Endothelial cell of hepatic sinusoid (primary cell): ENCODE measurements at regions not wholly inside any gene's neighbourhood (a gene's known extent, or its start where the extent isn't known, plus 50 kb on each side); places are given as distances from the start of the nearest gene placed in this dataset.

ENCODE experiments used
- in situ Hi-C: cut with HindIII; loops from 2 replicates; pipeline ENCODE4 v1.10.0; 2017; ENCODE audit warnings: low sequenced_read_pairs

DNA sequence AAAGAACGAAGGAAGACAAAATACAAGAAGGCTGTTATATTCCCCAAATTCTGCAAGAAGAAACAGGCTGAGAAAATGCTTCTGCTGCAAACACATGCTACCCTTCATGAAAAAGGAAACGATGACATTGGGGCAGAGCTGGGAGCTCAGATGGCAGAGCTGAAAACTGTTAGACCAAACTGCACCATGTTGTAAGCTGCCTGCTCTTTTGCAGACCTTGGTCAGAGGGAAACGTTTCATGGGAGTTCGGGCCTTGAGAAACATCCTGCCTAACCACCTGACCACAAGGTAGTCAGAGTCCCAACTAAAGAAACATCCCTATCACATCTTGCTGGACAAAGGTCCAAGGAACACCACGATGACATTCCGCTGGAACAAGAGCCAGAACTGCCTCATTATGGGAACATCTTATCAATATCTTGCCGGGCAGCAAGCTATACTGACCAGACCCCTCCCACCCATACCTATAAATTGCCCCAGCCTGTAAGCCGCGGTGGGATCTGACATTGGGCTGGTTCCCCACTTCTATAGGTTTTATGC, 110.7 kb upstream of the CTSC start:
- in situ Hi-C loops: no loop called here

DNA sequence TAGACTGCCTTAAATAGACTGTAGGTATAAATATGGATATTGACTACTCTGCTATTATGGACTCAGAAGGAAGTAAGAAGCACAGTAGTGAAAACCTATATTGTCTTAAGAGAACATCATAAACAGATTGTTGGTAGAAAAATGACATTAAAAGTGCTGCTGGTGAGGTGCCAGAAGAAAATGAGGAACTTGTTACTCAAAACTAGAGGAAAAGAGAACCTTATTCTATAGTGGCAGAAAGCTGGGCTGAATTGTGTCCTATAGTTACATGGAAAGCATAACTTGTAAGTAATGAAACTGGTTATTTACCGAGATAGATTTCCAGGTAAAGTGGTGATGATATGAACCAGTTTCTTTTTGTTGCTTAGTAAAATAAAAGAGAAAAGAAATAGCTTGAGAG, 109.7 kb upstream of the CTSC start:
- in situ Hi-C loops: no loop called here

DNA sequence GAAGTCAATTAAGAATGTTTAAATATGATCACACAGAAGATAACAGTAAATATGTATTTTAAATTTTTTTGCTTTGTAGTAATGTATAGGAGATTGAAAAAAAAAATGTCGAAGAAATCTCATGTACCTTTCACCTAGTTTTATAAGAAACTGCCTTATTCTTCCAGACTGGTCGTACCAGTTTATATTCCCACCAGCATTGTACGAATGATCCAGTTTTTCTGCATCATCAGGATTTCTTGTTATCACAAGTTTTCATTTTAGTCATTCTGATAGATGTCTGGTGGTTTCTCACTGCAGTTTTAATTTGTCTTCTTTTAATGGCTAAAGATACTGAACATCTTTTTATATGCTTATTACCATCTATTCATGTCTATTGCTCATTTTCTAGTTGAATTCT, 101.8 kb upstream of the CTSC start:
- in situ Hi-C loops: no loop called here

DNA sequence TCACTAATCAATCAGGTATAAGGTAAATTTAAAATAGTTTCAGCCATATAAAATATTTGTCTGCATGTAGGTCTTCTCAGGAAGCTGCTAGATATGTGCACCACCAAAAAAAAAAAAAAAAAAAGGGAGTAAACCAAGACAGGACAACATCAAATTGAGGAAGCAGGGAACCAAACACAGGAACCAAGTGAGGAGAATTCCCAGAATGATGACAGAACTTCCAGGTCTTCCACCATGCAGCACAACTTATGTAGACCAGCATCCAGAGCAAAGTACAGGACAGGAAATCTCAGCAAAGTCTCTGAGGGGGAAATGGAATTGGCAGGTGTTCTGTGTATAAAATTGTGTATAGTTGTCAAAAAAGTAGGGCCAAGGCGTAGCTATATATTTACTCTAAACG, 101.2 kb upstream of the CTSC start:
- in situ Hi-C loops: no loop called here

DNA sequence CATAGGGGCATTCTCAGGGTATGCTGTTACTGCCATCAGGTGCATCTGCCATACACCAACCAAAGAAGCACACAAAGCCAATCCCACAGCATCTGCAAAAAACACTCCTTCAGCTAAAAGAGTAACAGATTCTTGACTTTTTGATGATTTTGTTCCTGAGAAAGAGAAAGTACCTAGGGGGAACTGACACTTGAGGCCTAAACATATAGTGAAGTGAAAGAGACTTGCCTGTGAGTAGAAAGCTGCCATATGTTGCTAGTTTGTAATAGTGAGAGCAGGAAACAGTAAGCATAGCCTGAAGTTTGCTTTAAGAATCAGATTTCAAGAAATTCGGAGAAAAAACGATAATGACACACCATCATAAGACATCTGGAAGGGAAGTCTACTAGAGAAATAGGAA, 97.9 kb upstream of the CTSC start:
- in situ Hi-C loops: no loop called here

DNA sequence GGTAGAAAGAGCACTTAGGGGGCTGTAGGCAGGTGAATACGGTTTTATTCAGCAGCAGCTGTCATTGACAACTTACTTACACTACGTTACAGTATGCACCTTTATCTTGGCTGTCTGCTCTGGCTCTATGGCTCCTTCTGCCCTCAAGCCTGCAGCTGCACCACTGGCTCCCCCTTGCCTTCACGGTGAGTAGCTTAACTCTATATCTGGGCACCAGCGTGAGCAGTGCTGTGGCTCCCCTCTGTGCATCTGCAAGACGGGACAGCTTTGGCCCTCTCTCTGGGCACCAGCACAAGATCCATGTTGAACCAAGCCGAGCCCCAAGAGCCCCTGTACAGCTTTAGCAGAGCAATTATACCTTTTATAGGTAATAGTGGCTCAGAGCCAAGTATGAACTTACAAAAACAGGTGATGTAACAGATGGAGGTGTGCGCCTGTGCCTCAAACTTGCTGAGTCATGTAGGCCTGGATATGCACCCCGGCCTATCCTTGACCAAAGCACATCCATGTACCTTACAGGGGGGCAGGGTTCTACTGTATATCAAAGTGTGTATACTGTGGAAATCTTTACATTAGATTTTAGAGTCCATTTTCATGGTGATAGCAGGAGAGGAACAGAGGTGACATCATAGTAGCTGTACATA, 96.9 kb upstream of the CTSC start:
- in situ Hi-C loops: no loop called here

DNA sequence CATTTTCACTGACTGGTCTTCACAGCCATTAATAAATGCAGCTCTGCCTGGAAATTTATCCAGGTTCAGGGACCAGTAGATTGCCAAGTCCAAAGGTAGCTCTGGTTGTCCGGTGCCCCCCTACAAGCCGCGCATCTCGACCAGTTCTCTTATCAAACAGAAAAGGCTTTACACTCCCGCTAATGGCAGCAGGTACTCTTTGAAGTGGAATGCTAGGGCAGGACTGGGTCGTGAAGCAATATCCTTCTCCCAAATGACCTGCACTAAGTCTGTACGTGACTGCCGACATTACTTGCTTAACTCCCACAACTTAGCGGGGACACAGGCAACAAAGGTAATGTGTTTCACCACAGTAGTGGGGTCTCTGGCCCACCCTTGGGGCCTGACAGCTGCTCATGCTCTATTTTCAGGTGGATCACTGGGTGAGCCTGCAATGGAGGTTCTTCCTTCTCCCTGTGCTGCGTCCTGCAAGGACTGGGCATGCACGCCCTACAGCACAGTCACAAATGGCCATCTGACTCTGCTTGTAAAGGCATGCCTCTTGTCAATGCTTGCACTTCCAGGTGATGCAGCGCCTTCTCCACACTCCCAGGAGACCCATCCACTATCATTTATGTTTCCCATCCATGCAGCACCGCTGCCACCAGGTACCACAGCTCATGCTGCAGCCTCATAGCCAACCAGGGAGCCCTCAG, 96.1 kb upstream of the CTSC start:
- in situ Hi-C loops: no loop called here

DNA sequence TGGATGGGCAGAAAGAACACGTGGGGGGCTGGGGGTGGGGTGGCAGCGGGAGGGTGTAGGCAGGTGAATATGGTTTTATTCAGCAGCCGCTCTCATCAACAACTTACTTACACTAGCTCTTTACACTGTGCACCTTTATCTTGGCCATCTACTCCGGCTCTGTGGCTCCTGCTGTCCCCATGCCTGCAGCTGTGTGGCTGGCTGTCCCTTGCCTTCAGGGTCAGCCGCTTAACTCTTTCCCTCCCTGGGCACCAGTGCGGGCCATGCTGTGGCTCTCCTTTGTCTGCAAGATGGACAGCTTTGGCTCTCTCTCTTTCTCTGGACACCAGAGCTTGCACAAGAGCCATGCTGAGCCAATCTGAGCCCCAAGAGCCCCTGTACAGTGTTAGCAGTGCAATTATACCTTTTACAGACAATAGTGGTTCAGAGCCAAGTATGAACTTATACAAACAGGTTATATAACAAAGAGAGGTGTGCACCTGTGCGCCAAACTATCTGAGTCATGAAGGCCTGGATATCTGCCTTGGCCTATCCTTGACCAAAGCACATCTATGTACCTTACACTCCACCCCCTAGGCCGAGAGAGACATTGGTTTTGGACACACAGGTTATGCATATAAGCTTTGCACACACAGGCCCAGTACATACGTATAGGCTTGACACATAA, 94.3 kb upstream of the CTSC start:
- in situ Hi-C loops: no loop called here

DNA sequence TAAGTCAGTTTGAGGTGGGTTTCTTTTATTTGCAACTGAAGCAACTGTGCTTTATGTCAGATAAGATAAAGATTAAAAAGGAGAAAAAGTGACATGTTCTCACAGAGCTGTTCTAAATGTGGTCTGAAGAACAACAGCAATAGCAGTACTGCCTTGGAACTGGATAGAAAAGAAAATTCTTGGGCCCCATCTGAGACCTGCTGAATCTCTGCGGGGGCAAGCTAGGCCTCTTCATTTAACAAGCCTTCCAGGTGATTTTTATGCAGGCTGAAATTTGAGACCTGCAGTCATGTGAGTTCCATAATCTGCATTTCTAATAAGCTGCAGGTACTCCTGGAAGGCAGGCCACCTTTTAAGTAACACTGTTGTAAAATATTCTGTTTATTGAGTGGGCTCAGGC, 91.4 kb upstream of the CTSC start:
- in situ Hi-C loops: no loop called here

DNA sequence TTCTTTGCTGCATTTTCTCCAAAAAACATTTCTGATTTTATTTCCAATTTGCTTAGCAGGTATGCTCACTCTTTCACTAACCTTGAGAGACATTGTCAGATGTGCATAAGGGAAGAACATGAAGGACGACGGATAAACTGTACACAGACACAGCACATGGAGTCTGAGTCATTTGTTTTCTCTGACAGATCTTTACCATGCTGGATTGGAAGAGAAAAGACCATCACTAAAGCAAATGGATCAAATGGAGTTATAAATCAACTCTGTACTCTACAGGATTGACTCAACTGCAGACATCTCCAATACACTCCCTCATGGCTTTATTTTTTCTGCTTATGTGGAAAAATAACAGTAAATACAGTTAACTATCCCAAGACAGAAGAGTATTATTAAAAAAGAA, 90.2 kb upstream of the CTSC start:
- in situ Hi-C loops: no loop called here

DNA sequence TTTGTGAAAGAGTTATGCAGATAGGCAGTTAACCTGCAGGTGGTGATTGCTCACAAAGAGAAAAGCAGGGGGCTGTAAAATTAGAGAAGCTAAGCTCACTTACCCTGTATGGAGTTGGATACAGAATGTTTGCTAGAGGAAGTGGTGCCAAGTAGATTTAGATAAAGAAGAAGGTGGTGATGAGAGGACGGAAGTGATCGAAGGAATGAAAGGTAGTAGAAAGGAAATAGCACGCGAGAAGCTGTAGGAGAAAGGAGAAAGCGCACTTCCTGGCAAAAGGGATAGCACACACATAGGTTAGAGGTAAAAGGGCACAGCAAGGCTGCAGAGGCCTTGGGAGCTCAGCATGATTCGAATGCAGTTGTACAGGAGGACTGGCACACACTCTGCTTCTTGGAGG, 87.3 kb upstream of the CTSC start:
- in situ Hi-C loops: no loop called here

DNA sequence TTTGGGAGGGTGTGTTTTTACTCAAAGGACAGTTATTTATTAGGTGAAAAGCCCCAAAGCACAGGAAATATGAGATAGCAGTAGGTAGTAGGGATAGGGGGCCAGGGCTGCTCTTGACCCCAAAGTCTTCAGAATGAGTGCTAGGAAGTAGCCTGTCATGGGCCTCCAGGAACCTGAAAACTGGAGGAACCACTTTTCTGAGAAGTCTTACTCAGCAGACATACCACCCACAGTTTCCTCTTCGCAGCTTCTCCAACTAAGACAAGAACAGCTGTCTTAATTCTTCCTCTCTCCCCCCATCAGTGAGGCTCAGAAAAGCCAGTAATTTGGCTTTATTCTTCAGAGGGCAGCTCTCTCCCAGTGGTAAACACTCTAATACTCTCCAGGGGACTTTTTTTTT, 84.0 kb upstream of the CTSC start:
- in situ Hi-C loops: no loop called here

DNA sequence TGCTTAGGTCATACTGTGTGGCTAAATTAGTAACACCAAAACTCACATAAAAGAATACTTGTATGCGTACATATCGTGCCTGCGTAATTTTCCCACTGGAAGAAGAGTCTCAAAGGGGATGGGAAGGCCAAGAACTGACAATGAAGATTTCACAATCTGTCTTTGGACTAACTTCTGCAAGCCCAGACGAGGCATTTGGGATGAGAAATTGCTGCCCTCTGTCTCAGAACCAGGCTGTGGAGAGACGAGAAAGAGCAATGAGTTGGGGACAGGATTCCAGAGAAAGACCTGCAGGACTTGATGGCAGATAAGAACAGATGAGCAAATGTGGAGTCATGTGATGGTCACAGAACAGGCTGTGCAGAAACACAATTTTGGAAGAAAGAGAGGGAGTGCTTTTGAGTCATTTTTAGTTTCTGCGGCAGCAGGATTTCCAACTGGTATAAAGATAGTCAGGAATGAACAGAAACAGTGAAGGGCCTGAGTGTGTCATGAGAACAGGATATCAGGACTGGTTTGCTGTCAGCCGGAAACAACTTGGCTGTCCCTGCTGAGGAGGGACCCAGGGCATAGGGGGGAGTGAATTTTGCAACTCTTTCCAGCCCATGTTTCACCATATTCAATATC, 82.7 kb upstream of the CTSC start:
- in situ Hi-C loops: no loop called here

DNA sequence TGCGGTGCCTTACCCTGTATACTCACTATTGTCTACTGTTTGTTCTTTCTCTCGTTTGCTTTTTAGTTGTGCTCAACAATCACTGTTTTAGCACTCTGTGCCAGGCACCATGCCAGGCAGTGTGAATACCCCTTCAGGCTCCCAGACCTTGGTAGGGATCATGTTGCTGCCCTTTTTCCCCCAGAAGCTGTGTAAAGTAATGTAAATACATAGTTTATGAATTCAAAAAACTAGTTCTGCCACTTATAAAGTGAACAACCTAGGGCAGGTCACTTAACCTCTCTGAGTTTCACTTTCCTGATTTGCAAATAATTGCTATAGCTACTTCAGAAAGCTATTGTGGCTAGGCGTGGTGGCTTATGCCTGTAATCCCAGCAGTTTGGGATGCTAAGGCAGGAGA, 81.0 kb upstream of the CTSC start:
- in situ Hi-C loops: loop anchor here (10.0 kb wide), 1 partner anchor 94 kb away; no protein-coding TSS in a partner anchor

DNA sequence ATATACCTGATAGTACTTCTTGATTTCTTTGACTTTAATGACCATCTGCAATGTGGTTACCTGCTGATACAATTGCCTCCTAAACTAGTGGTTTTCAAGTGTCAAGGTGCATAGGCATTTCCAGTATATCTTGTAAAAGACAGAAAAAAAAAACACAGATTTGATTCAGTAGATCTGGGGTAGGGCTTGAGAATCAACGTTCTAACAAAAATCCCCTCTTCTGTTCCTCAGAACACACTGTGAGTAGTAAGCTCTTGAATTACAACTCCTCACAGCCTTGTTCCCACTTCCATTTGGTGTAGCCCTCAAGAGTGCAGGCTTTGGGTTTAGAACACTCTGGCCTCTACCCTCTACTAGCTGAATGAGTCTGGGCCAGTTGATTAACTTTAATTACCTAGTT, 78.0 kb upstream of the CTSC start:
- in situ Hi-C loops: loop anchor here (10.0 kb wide), 1 partner anchor 91 kb away; no protein-coding TSS in a partner anchor

DNA sequence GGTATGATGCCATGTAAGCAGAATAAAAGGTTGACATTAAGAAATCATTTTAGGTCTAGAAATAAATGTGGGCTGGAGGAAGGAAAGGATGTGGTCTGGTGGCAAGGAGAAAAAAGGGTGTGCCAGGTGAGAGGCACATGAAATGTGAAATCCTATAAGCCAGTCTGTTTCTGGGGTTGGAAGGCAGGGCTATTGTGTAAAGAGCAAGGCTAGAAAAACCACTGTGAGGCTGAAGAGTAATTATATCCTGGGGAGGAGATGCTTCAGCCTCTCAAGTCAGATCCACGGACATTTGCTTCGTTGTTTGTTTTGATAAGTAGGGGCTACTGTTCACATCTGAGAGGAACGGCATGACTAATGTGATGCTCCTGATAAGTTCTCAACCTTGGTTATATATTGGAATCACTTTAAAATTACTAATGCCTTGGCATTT, 77.5 kb upstream of the CTSC start:
- in situ Hi-C loops: loop anchor here (10.0 kb wide), 1 partner anchor 90 kb away; no protein-coding TSS in a partner anchor

DNA sequence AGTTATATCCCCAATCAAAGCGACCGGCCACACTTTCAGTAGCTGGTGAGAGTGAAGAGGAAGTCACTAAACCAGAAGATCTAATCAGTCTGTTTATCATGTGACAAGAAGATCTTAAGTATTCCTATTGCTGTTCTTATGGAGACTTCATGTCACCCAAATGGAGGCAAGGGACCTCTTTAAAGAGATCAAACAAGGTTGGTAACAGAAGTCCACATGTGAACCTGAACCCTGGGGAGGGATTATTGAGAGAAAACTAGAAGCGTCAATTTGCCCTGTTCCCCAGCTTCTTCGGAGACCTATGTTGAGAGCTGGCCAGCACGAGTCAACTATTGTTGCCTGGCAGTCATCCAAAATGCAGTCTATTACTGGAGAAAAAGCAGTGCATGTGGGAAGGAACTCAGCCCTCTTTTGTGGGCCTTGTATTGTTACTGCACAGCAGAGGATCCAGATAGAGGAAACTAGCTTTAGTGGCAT, 76.9 kb upstream of the CTSC start:
- in situ Hi-C loops: loop anchor here (10.0 kb wide), 1 partner anchor 90 kb away; no protein-coding TSS in a partner anchor

DNA sequence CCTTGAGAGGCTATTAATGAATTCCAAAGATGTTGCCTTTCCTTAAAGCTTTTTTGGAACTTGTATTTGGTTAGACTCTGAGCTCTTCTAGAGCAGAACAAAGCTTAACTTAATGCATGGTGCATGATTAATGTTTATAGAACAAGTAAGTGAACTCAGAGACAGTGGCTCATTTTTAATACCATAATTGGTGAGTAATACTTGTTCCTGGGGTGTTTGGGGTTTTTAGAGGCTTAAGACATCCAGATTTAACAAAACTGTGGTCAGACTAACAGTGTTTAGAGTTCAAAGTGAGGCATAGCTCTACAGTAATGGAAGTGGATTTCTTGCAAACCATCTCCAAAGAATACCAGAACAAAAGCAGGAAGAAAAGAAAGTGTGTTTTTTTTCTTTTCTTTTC, 73.7 kb upstream of the CTSC start:
- in situ Hi-C loops: loop anchor here (10.0 kb wide), 1 partner anchor 86 kb away; no protein-coding TSS in a partner anchor

DNA sequence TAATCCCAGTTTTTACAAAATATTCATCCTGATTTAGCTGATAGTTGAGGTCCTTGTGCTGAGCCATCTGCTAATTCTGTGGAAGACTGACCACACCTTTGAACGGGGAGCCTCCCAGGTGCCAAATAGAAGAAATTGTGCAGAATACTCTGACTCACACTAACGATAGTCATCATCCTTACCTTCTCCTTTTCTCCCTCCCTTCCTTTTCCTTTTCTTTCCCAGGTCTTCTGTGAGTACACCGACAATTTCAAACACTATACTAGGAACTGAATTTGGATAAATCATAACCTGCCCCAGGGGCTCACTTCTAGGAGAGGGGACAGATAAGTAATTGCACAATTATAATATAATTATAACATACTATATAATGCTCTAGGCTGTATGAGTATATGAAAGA, 73.1 kb upstream of the CTSC start:
- in situ Hi-C loops: loop anchor here (10.0 kb wide), 1 partner anchor 86 kb away; no protein-coding TSS in a partner anchor

DNA sequence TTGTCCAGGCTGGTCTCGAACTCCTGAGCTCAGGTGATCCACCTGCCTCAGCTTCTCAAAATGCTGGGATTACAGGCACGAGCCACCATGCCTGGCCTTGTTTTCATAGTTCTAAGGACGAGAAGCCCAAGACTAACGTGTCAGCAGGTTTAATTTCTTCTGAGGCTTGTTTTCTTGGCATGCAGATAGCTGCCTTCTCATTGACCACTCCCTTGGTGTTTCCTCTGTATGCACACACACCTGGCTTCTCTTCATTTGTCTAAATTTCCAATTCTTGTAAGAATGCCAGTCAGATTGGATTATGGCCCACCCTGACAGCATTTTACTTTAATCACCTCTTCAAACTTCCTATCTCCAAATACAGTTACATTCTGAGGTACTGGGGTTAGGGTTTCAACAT, 72.5 kb upstream of the CTSC start:
- in situ Hi-C loops: loop anchor here (10.0 kb wide), 1 partner anchor 85 kb away; no protein-coding TSS in a partner anchor

DNA sequence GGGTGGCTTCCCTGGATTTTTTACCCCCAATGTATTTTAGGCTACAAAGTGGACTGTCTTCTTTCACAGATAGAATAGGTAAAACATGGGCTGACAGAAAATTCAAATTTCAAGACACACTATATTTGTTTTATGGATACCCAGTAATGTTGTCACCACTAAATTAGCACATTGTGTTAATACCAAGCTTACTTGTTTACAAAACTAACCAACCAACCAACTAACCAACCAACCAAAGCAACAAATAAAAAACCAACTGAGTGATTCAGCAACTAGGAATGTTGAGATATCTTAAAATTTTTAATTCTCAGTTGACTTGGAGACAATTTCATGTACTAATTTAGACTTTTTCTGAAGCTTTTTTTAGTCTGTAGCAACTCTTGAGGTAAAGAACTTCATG, 69.3 kb upstream of the CTSC start:
- in situ Hi-C loops: loop anchor here (10.0 kb wide), 1 partner anchor 68 kb away; no protein-coding TSS in a partner anchor
